ENCODE measurements at regions not wholly inside any gene's neighbourhood (a gene's known extent, or its start where the extent isn't known, plus 50 kb on each side); places are given as distances from the start of the nearest gene placed in this dataset.

- Histone ChIP-seq H3K9me3 (ENCODE audit: control insufficient read depth, low read length) (no peaks in the 10 kb centered on the region), H3K36me3 (ENCODE audit: control insufficient read depth, insufficient read depth, low read length) (no peaks in the 10 kb centered on the region), H3K27ac (ENCODE audit: insufficient read depth, low read depth, low read length, poor library complexity, severe bottlenecking) (no peak overlapping the region), H3K4me3 (ENCODE audit: insufficient read depth, low read depth, low read length) (no peak overlapping the region), H3K4me1 (ENCODE audit: control insufficient read depth, insufficient read depth, low read length) (no peaks in the 10 kb centered on the region), H3K27me3 (ENCODE audit: control insufficient read depth, insufficient read depth, low read length, poor library complexity, severe bottlenecking) (no peaks in the 10 kb centered on the region)
- 92 to 94% methylated on average over 2 to 3 of the region's 3 CpGs for WGBS, 2 experiments
Measured at GRCh38 chr5:121533814-121534213, 317.9 kb upstream of the FTMT start.

- no peaks in the 10 kb centered on the region for H3K9me3 ChIP-seq (ENCODE audit: control insufficient read depth, low read length)
- H3K27me3 ChIP-seq (ENCODE audit: control insufficient read depth, insufficient read depth, low read length, poor library complexity, severe bottlenecking), result no peaks in the 10 kb centered on the region
- H3K27ac ChIP-seq (ENCODE audit: insufficient read depth, low read depth, low read length, poor library complexity, severe bottlenecking), result no peak overlapping the region
- no peak overlapping the region for H3K4me3 ChIP-seq (ENCODE audit: insufficient read depth, low read depth, low read length)
- H3K4me1 ChIP-seq (ENCODE audit: control insufficient read depth, insufficient read depth, low read length), result no peaks in the 10 kb centered on the region
- no peaks in the 10 kb centered on the region for H3K36me3 ChIP-seq (ENCODE audit: control insufficient read depth, insufficient read depth, low read length)
Measured at GRCh38 chr5:121550989-121551388, 300.7 kb upstream of the FTMT start.

- Histone ChIP-seq H3K27me3 (ENCODE audit: control insufficient read depth, insufficient read depth, low read length, poor library complexity, severe bottlenecking) (no peaks in the 10 kb centered on the region), H3K36me3 (ENCODE audit: control insufficient read depth, insufficient read depth, low read length) (no peaks in the 10 kb centered on the region), H3K27ac (ENCODE audit: insufficient read depth, low read depth, low read length, poor library complexity, severe bottlenecking) (no peak overlapping the region), H3K4me3 (ENCODE audit: insufficient read depth, low read depth, low read length) (no peak overlapping the region), H3K4me1 (ENCODE audit: control insufficient read depth, insufficient read depth, low read length) (no peaks in the 10 kb centered on the region), H3K9me3 (ENCODE audit: control insufficient read depth, low read length) (no peaks in the 10 kb centered on the region)
Measured at GRCh38 chr5:121559832-121560231, 291.9 kb upstream of the FTMT start.

GRCh38 chr5:121572061-121572460 is 279.6 kb upstream of the FTMT start:
- H3K4me3 ChIP-seq (ENCODE audit: insufficient read depth, low read depth, low read length), result no peak overlapping the region
- no peak overlapping the region for H3K27ac ChIP-seq (ENCODE audit: insufficient read depth, low read depth, low read length, poor library complexity, severe bottlenecking)
- H3K36me3 ChIP-seq (ENCODE audit: control insufficient read depth, insufficient read depth, low read length), result no peaks in the 10 kb centered on the region
- H3K4me1 ChIP-seq (ENCODE audit: control insufficient read depth, insufficient read depth, low read length), result no peaks in the 10 kb centered on the region
- WGBS, 2 experiments, result 88 to 100% methylated on average over 1 of the region's 1 CpG
- no peaks in the 10 kb centered on the region for H3K9me3 ChIP-seq (ENCODE audit: control insufficient read depth, low read length)
- H3K27me3 ChIP-seq (ENCODE audit: control insufficient read depth, insufficient read depth, low read length, poor library complexity, severe bottlenecking), result no peaks in the 10 kb centered on the region

DNA sequence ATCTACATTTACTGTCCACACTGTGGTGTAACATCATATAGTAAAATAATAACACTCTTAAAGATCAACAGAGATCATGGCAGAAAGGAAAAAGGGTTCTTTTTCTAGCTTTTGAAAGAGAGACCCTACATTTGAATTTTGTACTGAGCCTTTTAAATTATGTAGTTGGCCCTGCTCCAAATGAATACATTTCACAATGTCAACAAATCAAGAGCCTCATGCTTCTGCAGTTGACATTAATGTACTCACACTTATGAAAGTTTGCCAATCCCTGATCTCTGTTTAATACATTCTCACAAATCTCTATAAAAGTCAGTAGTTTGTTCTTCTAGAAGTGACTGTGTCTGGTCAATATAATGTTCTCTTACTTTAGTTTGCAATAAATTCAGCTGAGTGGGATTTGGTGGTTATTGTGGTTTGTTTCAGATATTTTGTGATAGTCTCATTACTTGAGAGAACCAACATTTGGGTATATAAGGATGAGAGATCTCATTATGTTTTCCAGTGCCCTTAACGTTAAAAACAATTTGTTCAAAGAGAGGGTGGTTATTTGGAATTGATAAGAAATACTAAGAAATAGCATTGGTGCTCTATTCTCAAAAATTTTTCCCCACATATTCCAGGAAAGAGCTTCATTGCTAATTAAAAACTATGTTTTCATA is 277.8 kb upstream of the FTMT start:
- H3K4me3 ChIP-seq (ENCODE audit: insufficient read depth, low read depth, low read length), result no peak overlapping the region
- no peaks in the 10 kb centered on the region for H3K36me3 ChIP-seq (ENCODE audit: control insufficient read depth, insufficient read depth, low read length)
- no peaks in the 10 kb centered on the region for H3K9me3 ChIP-seq (ENCODE audit: control insufficient read depth, low read length)
- H3K27ac ChIP-seq (ENCODE audit: insufficient read depth, low read depth, low read length, poor library complexity, severe bottlenecking), result no peak overlapping the region
- H3K27me3 ChIP-seq (ENCODE audit: control insufficient read depth, insufficient read depth, low read length, poor library complexity, severe bottlenecking), result no peaks in the 10 kb centered on the region
- no peaks in the 10 kb centered on the region for H3K4me1 ChIP-seq (ENCODE audit: control insufficient read depth, insufficient read depth, low read length)
- WGBS, 2 experiments, result 100% methylated on average over 1 of the region's 1 CpG

- Histone ChIP-seq H3K27ac (ENCODE audit: insufficient read depth, low read depth, low read length, poor library complexity, severe bottlenecking) (no peak overlapping the region), H3K4me3 (ENCODE audit: insufficient read depth, low read depth, low read length) (no peak overlapping the region), H3K4me1 (ENCODE audit: control insufficient read depth, insufficient read depth, low read length) (no peaks in the 10 kb centered on the region), H3K36me3 (ENCODE audit: control insufficient read depth, insufficient read depth, low read length) (no peaks in the 10 kb centered on the region), H3K27me3 (ENCODE audit: control insufficient read depth, insufficient read depth, low read length, poor library complexity, severe bottlenecking) (no peaks in the 10 kb centered on the region), H3K9me3 (ENCODE audit: control insufficient read depth, low read length) (no peaks in the 10 kb centered on the region)
- WGBS, 2 experiments, result 96 to 100% methylated on average over 2 of the region's 2 CpGs
Measured at GRCh38 chr5:121581588-121581987, 270.1 kb upstream of the FTMT start.

DNA sequence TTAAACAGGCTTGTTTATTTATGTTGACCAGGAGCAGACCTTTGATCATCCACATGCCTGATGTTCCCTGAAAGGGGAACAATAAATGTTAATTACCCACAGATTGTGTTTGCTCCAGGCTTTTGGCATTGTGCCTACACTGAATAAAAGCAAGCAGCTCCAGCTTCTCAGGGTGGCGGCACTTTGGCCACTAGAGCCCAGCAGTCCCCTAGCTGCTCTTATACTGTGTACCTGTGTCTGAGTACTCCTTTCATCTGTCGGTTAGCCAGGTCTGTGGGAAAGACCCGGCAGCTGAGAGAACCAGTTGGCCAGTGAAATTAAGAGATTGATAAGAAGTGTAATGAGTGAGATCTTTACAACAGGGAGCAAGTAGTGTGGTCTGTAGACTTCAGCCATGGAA is 254.8 kb upstream of the FTMT start:
- Histone ChIP-seq H3K36me3 (ENCODE audit: control insufficient read depth, insufficient read depth, low read length) (no peaks in the 10 kb centered on the region), H3K9me3 (ENCODE audit: control insufficient read depth, low read length) (no peaks in the 10 kb centered on the region), H3K27me3 (ENCODE audit: control insufficient read depth, insufficient read depth, low read length, poor library complexity, severe bottlenecking) (no peaks in the 10 kb centered on the region), H3K4me3 (ENCODE audit: insufficient read depth, low read depth, low read length) (no peak overlapping the region), H3K27ac (ENCODE audit: insufficient read depth, low read depth, low read length, poor library complexity, severe bottlenecking) (no peak overlapping the region), H3K4me1 (ENCODE audit: control insufficient read depth, insufficient read depth, low read length) (no peaks in the 10 kb centered on the region)
- 91 to 97% methylated on average over 3 of the region's 3 CpGs for WGBS, 2 experiments

DNA sequence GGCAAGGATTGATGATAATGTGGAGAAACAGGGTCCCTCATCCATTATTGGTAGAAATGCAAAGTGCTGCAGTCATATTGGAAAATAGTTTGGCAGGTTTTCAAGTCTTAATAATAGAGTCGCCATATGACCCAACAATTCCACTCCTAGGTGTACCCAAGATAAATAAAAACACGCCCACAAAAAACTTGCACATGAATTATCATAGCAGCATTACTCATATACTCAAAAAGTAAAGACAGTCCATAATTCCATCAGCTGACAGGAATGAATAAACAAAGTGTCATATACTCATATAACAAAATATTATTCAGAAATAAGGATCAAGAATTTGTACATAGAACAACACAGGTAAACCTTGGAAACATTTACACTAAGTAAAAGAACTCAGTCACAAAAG is 242.9 kb upstream of the FTMT start:
- no peaks in the 10 kb centered on the region for H3K4me1 ChIP-seq (ENCODE audit: control insufficient read depth, insufficient read depth, low read length)
- no peak overlapping the region for H3K4me3 ChIP-seq (ENCODE audit: insufficient read depth, low read depth, low read length)
- H3K36me3 ChIP-seq (ENCODE audit: control insufficient read depth, insufficient read depth, low read length), result no peaks in the 10 kb centered on the region
- H3K9me3 ChIP-seq (ENCODE audit: control insufficient read depth, low read length), result no peaks in the 10 kb centered on the region
- no peaks in the 10 kb centered on the region for H3K27me3 ChIP-seq (ENCODE audit: control insufficient read depth, insufficient read depth, low read length, poor library complexity, severe bottlenecking)
- no peak overlapping the region for H3K27ac ChIP-seq (ENCODE audit: insufficient read depth, low read depth, low read length, poor library complexity, severe bottlenecking)
- WGBS, 2 experiments, result 94 to 98% methylated on average over 2 of the region's 2 CpGs

DNA sequence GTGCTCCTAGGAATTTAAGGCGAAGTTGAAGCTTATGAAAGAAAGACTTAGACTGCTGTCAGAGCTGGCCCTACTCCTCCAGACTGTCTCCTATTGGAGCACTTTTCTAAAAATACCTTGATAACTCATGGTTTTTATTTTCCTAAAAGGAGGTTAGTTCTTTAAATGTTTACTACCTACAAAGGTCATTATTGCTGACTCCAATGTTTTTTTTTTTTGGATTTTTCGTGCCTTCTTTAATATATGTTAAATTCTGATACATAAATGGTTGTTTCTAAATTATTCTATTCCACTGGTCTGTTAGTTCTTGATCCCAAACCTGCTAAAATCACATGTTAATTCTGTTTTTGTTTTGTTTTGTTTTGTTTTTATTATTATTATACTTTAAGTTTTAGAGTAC is 227.6 kb upstream of the FTMT start:
- H3K27me3 ChIP-seq (ENCODE audit: control insufficient read depth, insufficient read depth, low read length, poor library complexity, severe bottlenecking), result no peaks in the 10 kb centered on the region
- no peak overlapping the region for H3K27ac ChIP-seq (ENCODE audit: insufficient read depth, low read depth, low read length, poor library complexity, severe bottlenecking)
- no peaks in the 10 kb centered on the region for H3K4me1 ChIP-seq (ENCODE audit: control insufficient read depth, insufficient read depth, low read length)
- no peaks in the 10 kb centered on the region for H3K9me3 ChIP-seq (ENCODE audit: control insufficient read depth, low read length)
- no peak overlapping the region for H3K4me3 ChIP-seq (ENCODE audit: insufficient read depth, low read depth, low read length)
- WGBS, 2 experiments, result 92 to 100% methylated on average over 1 of the region's 2 CpGs
- no peaks in the 10 kb centered on the region for H3K36me3 ChIP-seq (ENCODE audit: control insufficient read depth, insufficient read depth, low read length)

DNA sequence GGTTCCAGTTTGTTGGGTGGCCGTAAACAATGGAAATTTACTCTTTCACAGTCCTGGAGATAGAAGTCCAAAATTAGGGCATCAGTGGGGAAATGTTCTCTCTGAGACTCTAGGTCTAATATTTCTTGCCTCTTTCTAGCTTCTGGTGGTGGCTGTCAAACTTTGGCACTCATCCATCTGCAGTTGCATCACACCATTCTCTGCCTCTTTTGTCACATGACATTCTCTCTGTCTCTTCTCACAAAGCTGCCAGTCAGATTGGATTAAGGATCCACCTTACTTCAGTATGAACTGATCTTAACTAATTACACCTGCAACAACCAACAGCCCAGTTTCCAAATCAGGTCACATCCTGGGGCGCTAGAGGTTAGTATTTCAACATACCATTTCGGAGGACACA is 222.9 kb upstream of the FTMT start:
- 92 to 93% methylated on average over 3 of the region's 3 CpGs for WGBS, 2 experiments
- H3K36me3 ChIP-seq (ENCODE audit: control insufficient read depth, insufficient read depth, low read length), result no peaks in the 10 kb centered on the region
- H3K4me3 ChIP-seq (ENCODE audit: insufficient read depth, low read depth, low read length), result no peak overlapping the region
- H3K9me3 ChIP-seq (ENCODE audit: control insufficient read depth, low read length), result no peaks in the 10 kb centered on the region
- H3K27ac ChIP-seq (ENCODE audit: insufficient read depth, low read depth, low read length, poor library complexity, severe bottlenecking), result no peak overlapping the region
- H3K27me3 ChIP-seq (ENCODE audit: control insufficient read depth, insufficient read depth, low read length, poor library complexity, severe bottlenecking), result no peaks in the 10 kb centered on the region
- H3K4me1 ChIP-seq (ENCODE audit: control insufficient read depth, insufficient read depth, low read length), result no peaks in the 10 kb centered on the region

DNA sequence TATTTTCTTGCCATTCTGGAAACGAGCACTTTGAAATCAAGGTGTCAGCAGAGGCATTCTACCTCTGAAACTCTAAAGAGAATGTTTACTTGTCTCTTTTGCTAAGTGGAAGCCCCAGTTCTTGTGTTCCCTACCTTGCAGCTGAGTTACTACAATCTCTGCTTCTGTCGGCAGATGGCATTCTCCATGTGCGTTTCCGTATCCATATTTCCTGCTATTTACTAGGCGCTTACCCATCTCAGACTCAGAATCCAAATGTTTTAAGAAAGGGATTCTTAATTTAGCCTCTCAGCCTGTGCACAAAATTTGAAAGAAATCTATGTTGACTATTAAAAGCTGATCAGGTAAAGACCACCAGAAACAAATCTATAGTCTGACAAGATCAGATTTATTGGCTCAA is 221.3 kb upstream of the FTMT start:
- no peaks in the 10 kb centered on the region for H3K9me3 ChIP-seq (ENCODE audit: control insufficient read depth, low read length)
- WGBS, 2 experiments, result 89 to 94% methylated on average over 5 of the region's 5 CpGs
- no peak overlapping the region for H3K4me3 ChIP-seq (ENCODE audit: insufficient read depth, low read depth, low read length)
- H3K27me3 ChIP-seq (ENCODE audit: control insufficient read depth, insufficient read depth, low read length, poor library complexity, severe bottlenecking), result no peaks in the 10 kb centered on the region
- H3K4me1 ChIP-seq (ENCODE audit: control insufficient read depth, insufficient read depth, low read length), result no peaks in the 10 kb centered on the region
- no peak overlapping the region for H3K27ac ChIP-seq (ENCODE audit: insufficient read depth, low read depth, low read length, poor library complexity, severe bottlenecking)
- no peaks in the 10 kb centered on the region for H3K36me3 ChIP-seq (ENCODE audit: control insufficient read depth, insufficient read depth, low read length)

Data from ectodermal cell (in vitro differentiated cells).